Stimulated activated CD8-positive, alpha-beta memory T cell treated with anti-CD3 and anti-CD28 coated beads, Interleukin-4, amount 100 ng/mL, for 48 hours (primary cell): ENCODE measurements at regions not wholly inside any gene's neighbourhood (a gene's known extent, or its start where the extent isn't known, plus 50 kb on each side); places are given as distances from the start of the nearest gene placed in this dataset.
"Not testable (repeated sequence)": the region's sequence is repeated elsewhere in the genome, so short reads cannot be mapped to it uniquely, and the experiment has no call there.

ENCODE experiments used
- DNase-seq: peaks from one replicate; pipeline ENCODE4 v3.0.0-alpha.2; 2020

- DNase-seq: no peak
Measured at GRCh38 chr13:46498650-46499049, 54.3 kb upstream of the LRCH1 start.

GRCh38 chr13:46496086-46496485, 56.9 kb upstream of the LRCH1 start:
- no peak for DNase-seq

GRCh38 chr13:46495651-46496050, 57.3 kb upstream of the LRCH1 start:
- DNase-seq: no peak

- no peak for DNase-seq
Measured at GRCh38 chr13:46495066-46495465, 57.9 kb upstream of the LRCH1 start.

- DNase-seq: no peak
Measured at GRCh38 chr13:46492946-46493345, 60.0 kb upstream of the LRCH1 start.

- no peak for DNase-seq
Measured at GRCh38 chr13:46491641-46492040, 61.3 kb upstream of the LRCH1 start.

GRCh38 chr13:46490713-46491112, 62.3 kb upstream of the LRCH1 start:
- DNase-seq: not testable (repeated sequence)

GRCh38 chr13:46490129-46490528, 62.8 kb upstream of the LRCH1 start:
- DNase-seq: no peak

- DNase-seq: no peak
Measured at GRCh38 chr13:46489586-46490023, 63.4 kb upstream of the LRCH1 start.

- DNase-seq: no peak
Measured at GRCh38 chr13:46487748-46488147, 65.2 kb upstream of the LRCH1 start.

- DNase-seq: no peak
Measured at GRCh38 chr13:46486270-46486669, 66.7 kb upstream of the LRCH1 start.

- DNase-seq: no peak
Measured at GRCh38 chr13:46484561-46484960, 68.4 kb upstream of the LRCH1 start.

- DNase-seq: no peak
Measured at GRCh38 chr13:46481166-46481565, 71.8 kb upstream of the LRCH1 start.

GRCh38 chr13:46480131-46480530, 72.8 kb upstream of the LRCH1 start:
- DNase-seq: no peak

- no peak for DNase-seq
Measured at GRCh38 chr13:46479691-46480090, 73.3 kb upstream of the LRCH1 start.

GRCh38 chr13:46479283-46479682, 73.7 kb upstream of the LRCH1 start:
- DNase-seq: no peak

GRCh38 chr13:46478651-46479050, 74.3 kb upstream of the LRCH1 start:
- DNase-seq: no peak

- no peak for DNase-seq
Measured at GRCh38 chr13:46476174-46476573, 76.8 kb upstream of the LRCH1 start.

GRCh38 chr13:46475541-46475991, 77.4 kb upstream of the LRCH1 start:
- no peak for DNase-seq

GRCh38 chr13:46473806-46474205, 79.2 kb upstream of the LRCH1 start:
- no peak for DNase-seq

GRCh38 chr13:46472384-46472783, 80.6 kb upstream of the LRCH1 start:
- no peak for DNase-seq

- DNase-seq: not testable (repeated sequence)
Measured at GRCh38 chr13:46469699-46470098, 82.6 kb upstream of the RUBCNL start.

- DNase-seq: no peak
Measured at GRCh38 chr13:46468570-46469463, 81.8 kb upstream of the RUBCNL start.

- DNase-seq: not testable (repeated sequence)
Measured at GRCh38 chr13:46467694-46468093, 80.6 kb upstream of the RUBCNL start.

GRCh38 chr13:46466074-46466473, 79.0 kb upstream of the RUBCNL start:
- DNase-seq: not testable (repeated sequence)
